ENCODE measurements at regions not wholly inside any gene's neighbourhood (a gene's known extent, or its start where the extent isn't known, plus 50 kb on each side); places are given as distances from the start of the nearest gene placed in this dataset.

- DNase-seq, result no peak
These were observed 53.8 kb upstream of the ASB18 start for GRCh38 chr2:236317938-236318396.

DNA sequence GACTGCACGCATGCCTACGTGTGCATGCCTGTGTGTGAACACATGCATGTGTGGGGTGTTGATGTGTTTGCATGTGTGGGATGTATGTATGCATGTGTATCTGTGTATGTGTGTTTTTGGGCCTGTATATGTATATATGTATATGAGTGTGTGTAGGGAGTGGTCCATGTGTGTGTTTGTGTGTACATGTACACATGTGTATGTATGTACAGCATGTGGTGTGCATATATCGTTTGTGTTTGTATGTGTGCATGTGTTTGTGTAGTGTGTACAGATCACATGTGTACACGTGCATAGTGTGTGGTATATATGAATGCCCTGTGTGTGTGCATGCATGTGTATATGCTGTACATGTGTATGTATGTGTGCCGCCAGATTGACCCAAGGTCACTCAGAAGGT, 54.2 kb upstream of the ASB18 start:
- DNase-seq, result no peak

DNA sequence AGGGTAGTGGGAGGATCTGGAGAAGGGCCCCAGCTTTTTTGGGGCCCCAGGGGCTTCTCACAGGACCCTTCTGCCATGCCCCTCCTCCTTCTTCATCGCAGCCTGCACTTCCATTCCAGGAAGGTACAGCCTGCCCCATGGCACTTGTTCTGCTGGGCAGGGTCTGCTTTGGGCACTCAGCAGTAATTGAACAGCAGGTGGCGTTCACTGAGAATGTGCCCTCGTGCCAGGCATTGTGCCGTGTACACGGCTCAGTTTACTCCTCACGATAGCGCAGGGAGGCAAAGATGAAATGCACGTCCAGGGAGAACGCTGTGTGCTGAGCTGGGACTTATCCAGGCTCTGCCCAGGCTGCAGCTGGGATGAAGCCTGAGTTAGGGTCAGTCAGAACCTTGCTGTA, 54.8 kb upstream of the ASB18 start:
- DNase-seq, result no peak

- DNase-seq, result no peak
These were observed 57.2 kb upstream of the ASB18 start for GRCh38 chr2:236321415-236321814.

DNA sequence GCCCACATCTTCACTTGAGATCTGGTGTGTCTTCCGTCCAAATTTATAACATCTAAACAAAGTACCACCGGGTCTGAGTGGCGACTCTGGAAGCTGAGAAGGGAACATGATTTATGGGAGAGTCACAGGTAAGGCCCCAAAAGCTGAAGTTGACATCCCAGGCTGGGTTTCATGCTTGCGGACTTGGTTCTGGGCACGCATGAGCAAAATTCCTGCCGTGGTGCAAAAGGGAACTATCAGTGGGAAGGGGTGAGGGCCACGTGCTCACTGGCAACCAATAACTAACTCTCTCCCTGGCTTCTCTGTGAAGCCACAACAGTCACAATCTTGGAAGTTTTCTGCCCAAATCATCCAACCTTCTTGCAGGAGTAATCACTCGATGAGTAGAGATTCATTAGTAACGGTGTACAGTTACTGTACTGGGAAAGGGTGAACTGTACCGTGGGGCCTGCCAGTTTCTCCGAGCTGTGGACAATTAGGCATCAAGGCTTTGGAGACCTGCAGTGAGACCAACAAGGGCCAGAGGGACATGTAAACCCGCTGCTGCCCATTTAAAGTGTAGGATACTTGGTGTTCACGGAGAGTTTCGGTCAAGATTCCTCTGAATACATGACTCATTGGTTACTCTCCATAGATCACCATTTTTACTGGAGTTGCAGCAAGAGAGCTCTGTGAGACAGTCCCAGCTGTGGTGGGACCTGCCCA, 69.4 kb upstream of the ASB18 start:
- DNase-seq, result no peak

DNA sequence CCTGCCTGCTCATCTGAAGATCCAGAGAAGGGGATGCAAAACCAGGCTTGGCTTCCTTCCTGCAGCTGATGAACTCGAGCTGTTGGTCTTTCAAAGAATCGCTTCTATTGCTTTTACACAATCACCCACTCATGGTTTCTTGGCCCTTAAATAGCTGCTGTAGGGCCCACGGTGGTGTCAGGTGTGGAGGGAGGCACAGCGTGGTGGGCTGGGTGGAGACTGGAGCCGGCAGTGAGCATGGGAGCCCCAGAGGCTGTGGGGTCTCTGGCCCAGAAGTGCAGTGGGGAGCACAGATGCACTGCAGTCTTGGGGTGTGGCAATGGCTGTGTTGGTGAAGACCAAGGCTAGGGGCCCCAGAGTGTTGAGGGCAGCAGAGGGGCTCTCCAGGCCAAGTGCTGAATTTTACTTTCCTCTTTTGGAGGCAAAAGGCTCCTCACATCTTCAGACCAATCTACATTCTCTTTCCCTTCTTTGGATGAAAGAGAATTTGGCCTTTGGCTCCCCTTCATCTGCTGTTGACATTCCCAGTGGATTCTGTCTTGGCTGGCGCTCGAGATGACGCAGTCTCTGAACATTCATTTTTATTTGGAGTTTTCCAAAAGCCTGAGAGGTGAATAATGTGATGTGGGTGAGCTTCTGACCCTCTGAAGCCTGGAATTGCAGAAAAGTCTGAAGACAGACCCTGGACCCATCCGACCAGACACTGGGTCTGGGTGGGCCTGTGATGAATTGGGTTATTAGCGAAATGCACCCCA, 70.1 kb upstream of the ASB18 start:
- DNase-seq, result no peak

DNA sequence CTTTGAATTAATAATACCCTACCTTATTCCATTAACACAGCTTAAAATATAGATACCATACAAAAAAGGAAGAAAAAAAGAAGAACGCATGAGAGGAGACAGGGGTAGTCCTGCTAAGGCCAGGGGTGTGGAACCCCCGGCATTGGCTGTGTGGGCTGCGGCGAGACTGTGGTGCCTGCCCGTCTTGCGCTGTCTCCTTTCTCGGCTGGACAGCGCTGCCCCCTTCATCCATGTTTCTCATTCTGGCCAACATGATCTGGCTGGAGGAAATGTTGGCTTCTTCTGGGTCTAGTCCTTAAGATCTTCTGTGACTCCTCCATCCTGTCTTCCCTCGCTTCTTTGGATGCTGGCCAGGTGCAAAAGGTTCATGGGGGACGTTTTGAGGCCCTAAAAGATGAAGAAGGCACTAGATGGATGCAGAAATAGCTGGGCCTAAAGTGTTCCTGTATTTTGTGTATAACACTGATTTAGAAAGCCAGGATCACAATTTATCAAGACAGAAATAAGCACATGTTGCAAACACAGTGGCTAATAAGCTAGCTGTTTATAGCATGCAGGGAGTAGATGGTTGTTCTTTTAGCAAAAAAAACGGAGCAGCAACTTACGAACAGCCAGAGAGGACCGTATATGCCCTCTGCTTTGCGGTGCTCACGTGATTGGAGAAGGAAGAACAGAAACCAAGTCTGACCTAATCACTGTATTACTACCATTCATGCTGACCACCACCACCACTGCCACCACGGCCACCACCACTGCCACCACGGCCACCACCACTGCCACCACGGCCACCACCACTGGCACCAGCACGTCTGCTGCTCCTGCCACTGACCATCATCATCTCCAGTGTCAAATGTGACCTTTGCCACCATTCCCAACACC, 71.7 kb upstream of the ASB18 start:
- no peak for DNase-seq

DNA sequence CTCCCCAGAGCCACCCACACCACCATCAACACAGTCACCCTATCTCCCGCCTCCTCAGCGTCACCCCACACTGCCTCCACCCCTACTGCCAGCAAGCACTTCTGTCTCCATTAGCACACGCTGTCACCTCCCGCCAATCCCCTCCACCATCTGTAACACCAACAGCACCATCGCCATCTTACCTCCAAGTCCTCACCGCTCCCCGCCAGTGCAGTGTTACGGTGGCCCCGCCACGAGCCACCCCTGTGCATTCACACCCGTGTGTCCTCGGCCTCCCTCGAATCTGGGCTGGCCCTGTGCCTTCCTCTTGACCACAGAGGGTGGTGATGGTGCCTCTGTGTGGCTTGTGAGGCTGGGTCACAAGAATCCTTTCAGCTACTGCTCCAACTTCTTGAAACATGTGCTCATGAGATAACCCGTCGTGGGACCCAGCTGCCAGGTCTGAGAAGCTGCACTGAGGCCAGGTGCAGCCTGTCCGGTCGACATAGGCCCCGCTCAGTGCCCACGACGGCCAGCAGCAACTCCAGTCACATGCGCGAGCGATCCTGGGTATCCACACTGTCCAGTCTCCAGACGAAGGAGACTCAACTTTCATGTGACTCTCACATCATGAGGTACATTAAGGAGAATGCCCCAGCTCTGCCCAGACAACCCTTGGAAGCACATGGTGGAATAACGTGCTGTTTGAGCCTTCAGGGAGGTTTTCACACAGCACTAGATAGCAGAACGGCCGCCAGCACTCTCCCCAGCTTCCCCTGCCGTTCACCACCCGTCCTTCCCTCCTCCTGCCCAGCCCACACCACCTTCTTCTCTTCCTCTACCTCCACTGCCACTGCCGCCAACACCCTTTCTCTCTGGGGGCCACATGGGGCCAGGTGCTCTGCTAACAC, 72.6 kb upstream of the ASB18 start:
- no peak for DNase-seq

- DNase-seq, result no peak
These were observed 73.5 kb upstream of the ASB18 start for GRCh38 chr2:236337465-236338325.

- DNase-seq, result no peak
These were observed 74.4 kb upstream of the ASB18 start for GRCh38 chr2:236338495-236339184.

- DNase-seq, result no peak
These were observed 76.0 kb upstream of the ASB18 start for GRCh38 chr2:236340251-236340650.

DNA sequence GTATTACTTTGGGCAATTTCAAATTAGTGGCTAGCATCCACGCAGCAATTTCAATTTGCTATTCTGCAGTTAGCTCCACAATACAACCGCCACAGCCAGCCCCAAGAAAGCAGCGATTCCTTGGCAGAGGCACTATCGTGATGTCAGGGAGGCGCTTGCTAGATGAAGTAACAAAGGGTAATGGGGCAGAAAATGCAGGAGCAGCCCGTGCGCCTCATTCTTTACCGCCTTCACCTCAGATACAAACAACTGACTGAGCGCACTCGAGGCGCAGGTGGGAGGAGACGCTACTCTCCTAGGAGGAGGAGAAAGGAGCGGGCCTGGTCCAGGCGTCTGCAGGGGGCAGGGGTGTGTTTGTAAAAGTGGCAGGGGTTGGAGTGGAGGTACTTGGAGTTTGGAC, 76.9 kb upstream of the ASB18 start:
- no peak for DNase-seq

DNA sequence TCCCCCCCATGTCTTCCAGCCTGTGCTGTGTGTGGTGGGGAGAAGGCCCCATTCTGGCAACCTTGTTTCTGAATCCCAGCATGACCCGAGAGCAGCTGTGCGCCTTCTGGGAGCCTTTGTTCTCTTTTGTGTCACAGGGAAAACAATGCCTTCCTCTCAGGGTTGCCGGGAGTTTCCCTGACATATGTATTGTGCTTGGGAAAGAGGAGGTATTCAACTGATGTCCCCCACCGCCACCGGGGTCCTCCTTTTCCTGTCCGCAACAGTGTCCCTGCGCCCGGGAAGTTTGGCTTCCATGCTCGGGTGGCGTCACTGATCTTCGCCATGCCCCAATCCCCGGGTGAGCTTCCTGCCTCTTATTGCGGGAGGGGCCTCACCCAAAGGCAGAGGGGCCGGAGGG, 77.5 kb upstream of the ASB18 start:
- DNase-seq, result no peak

DNA sequence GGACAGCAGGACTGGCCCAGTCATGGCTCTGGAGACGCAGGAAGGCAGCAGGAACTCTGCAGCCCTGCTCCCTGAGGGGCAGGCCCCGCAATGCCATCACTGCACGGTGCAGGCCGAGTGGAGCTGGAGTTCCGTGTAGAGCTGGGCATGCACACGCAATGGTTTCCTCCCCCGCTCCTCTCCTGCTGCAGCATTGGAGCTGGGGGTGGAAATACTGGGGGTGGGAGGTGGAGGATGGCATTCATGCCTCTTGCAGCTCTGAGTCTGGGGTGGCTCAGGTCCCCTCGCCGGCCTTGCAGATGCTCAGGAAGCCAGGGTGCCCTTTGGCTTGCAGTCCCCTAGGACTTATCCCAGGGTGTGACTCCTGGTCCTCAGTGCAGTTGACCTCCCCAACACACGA, 78.3 kb upstream of the ASB18 start:
- DNase-seq, result no peak

DNA sequence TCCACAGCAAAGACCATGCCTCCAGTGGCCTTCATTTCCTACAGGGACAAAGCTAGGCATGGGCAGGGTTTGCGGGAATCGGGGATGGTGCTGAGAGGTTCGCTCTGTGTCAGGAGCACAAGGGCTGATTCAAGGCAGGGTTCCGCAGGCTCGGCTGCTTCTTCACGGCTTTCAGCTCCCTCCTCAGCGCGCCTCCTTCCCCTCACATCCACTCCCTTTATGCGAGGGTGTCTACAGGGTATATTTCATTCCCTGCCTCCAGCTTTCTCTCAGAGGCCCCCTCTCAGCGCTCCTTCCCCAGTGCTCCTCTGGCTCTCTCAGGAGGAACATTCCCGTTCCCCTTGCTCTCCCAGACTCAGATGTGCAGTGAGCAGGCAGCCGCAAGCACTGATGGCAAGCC, 78.7 kb upstream of the ASB18 start:
- no peak for DNase-seq

DNA sequence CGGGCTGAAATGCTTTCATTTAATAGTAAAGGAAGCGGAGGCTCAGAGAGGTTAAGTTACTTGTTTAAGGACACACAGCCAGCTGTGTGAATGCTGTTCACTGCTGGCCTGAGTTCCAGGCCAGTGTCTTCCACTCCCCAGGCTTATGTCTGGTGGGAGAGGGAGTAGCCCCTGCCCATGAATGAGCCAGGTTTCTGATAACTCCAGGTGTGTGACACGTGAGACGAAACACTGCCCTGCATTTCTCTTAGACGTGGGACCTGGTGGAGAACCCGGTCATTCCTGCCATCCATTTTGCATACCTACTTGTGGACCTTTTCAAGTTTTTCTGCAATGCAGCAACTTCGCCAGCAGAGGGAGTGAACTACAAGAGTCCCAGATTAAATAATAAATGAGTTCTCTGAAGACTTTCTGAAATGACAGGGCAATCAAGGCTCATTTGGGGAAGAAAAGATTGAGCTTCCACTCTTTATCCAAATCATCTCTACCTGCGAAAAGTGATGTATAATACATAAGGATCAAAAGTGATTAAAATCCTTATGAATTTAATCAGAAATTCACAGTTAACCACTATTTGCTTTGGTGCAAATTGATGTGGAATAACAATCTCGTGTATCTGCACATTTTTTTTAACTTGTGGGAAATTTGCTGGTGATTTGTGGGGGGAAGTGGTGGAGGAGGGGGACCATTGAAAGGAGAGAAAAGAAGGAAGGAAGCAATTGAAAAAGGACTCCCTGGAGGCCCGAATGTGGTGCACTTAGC, 79.4 kb upstream of the ASB18 start:
- DNase-seq, result peak; percentile 62

GRCh38 chr2:236344446-236344845, 80.2 kb upstream of the ASB18 start:
- DNase-seq, result no peak

GRCh38 chr2:236345081-236345714, 81.0 kb upstream of the ASB18 start:
- no peak for DNase-seq

GRCh38 chr2:236346366-236346765, 82.2 kb upstream of the ASB18 start:
- no peak for DNase-seq

DNA sequence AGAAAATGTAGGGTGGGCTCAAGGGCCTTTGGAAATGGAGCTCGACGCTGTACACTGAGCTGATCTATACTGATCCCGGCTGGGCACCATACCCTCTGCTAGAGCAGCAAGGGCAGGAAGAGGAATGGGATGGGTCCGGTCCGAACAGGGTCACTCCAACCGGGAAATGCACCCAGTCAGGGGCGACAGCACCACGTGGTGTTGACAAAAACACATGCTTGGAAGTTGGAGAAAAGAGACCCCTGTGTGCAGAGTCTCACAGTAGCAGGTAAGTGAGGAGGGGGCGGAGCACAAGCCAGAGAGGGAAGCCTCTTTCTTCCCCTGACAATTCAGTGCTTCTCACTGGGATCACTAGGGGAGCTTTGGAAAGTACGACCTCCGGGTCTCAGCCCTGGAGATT, 84.1 kb upstream of the ASB18 start:
- no peak for DNase-seq

Measured in right forelimb (tissue), 1 donor.